Esophagus muscularis mucosa (tissue), 4 donors: ENCODE measurements at regions not wholly inside any gene's neighbourhood (a gene's known extent, or its start where the extent isn't known, plus 50 kb on each side); places are given as distances from the start of the nearest gene placed in this dataset.

Experiments
- DNase-seq: peaks from one replicate; pipeline ENCODE4 v3.0.0-alpha.2; 2017; ENCODE audit errors: extremely low spot score
- H3K27ac ChIP-seq, 4 donors: fragments of 200-600 bp; sonication (generic); replicated peaks in 1 of 4; 1 replicate in 3 of 4; 2 replicates in 1 of 4; pipeline ENCODE4 v1.5.1; 2016 to 2019; ENCODE audit warnings: mild to moderate bottlenecking in 1 of 4
- H3K27me3 ChIP-seq, 4 donors: fragments of 200-600 bp; sonication (generic); one replicate each; pipeline versions ENCODE4 v1.5.1 to v1.6.0; 2016 to 2019
- H3K36me3 ChIP-seq, 4 donors: fragments of 200-600 bp; sonication (generic); one replicate each; pipeline ENCODE4 v1.5.1; 2016 to 2019
- H3K4me1 ChIP-seq, 4 donors: fragments of 200-600 bp; sonication (generic); one replicate each; pipeline ENCODE4 v1.5.1; 2016 to 2019
- H3K4me3 ChIP-seq, 4 donors: fragments of 200-600 bp; sonication (generic); 1 replicate in 2 of 4; 2 replicates in 2 of 4; pipeline ENCODE4 v1.5.1; 2016 to 2019; ENCODE audit warnings: mild to moderate bottlenecking in 4 of 4, moderate library complexity in 1 of 4
- H3K9me3 ChIP-seq, 4 donors: fragments of 200-600 bp; sonication (generic); 1 replicate in 3 of 4; 2 replicates in 1 of 4; pipeline ENCODE4 v1.5.1; 2016 to 2019
- EP300 ChIP-seq: sonication (generic); formaldehyde crosslinking; IDR thresholded peaks from one replicate; pipeline ENCODE4 v1.6.1; 2017; ENCODE audit warnings: antibody characterized with exemption
- POLR2A ChIP-seq: fragments of 450-650 bp; IDR thresholded peaks from one replicate; pipeline ENCODE4 v1.6.1; 2017; ENCODE audit warnings: antibody characterized with exemption, moderate library complexity, mild to moderate bottlenecking, low read depth
- POLR2AphosphoS5 ChIP-seq, 2 donors: sonication (generic); formaldehyde crosslinking; IDR thresholded peaks; one replicate each; pipeline ENCODE4 v1.6.1; 2017; ENCODE audit warnings: antibody characterized with exemption in 2 of 2
- WGBS: methylation state at CpG from one replicate; pipeline ENCODE4 v1.1.5; 2018; 5-methylcytosine and 5-hydroxymethylcytosine counted together
- intact Hi-C: fragments of 100-400 bp; cut with DNase I; formaldehyde crosslinking; loops from one replicate; pipeline ENCODE4 v1.15.1; 2023
- TF ChIP-seq, protein P1 (sequence below), 3 experiments: fragments of 200-600 bp in 2 of 3; fragments of 450-650 bp in 1 of 3; sonication (generic) in 2 of 3; IDR thresholded peaks; one replicate each; pipeline ENCODE4 v1.5.1; 2017 to 2019; ENCODE audit warnings: antibody characterized with exemption in 3 of 3, mild to moderate bottlenecking in 2 of 3, moderate library complexity in 1 of 3

DNA sequence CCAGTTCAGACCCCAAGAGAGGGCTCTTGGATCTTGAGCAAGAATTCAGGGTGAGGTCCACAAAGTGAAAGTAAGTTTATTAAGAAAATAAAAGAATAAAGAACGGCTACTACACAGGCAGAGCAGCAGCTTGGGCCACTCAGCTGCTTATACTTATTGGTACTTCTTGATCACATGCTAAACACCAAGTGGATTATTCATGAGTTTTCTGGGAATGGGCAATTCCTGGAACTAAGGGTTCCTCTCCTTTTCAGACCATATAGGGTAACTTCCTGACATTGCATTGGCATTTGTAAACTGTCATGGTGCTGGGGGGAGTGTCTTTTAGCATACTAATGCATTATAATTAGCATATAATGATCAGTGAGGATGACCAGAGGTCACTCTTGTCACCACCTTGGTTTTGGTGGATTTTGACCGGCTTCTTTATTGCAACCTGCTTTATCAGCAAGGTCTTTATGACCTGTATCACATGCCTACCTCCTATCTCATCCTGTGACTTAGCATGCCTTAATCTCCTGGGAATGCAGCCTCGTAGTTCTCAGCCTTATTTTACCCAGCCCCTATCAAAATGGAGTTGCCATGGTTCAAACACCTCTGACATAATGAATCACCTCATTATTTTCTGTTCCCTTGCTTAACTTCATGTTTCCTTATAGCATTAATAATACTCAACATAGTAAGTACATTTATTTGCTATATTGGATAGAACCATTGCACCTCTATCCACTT lies 476.3 kb downstream of the DTHD1 start:
- intact Hi-C loops: no loop called here
- H3K4me3 ChIP-seq: no peak overlapping the region
- no peaks in the 10 kb centered on the region for H3K4me1 ChIP-seq
- H3K27ac ChIP-seq: no peak overlapping the region
- DNase-seq: no peak
- peaks cover 0 to 4% (median 0%) of the 10 kb centered on the region in 4 donors for H3K27me3 ChIP-seq
- H3K36me3 ChIP-seq: no peaks in the 10 kb centered on the region
- 81% methylated on average over 3 of the region's 3 CpGs for WGBS
- no peak for TF ChIP-seq EP300
- no peak for TF ChIP-seq POLR2AphosphoS5 (IDR thresholded peaks at IDR 0.05)
- TF ChIP-seq POLR2A: no peak
- TF ChIP-seq, protein P1, sequence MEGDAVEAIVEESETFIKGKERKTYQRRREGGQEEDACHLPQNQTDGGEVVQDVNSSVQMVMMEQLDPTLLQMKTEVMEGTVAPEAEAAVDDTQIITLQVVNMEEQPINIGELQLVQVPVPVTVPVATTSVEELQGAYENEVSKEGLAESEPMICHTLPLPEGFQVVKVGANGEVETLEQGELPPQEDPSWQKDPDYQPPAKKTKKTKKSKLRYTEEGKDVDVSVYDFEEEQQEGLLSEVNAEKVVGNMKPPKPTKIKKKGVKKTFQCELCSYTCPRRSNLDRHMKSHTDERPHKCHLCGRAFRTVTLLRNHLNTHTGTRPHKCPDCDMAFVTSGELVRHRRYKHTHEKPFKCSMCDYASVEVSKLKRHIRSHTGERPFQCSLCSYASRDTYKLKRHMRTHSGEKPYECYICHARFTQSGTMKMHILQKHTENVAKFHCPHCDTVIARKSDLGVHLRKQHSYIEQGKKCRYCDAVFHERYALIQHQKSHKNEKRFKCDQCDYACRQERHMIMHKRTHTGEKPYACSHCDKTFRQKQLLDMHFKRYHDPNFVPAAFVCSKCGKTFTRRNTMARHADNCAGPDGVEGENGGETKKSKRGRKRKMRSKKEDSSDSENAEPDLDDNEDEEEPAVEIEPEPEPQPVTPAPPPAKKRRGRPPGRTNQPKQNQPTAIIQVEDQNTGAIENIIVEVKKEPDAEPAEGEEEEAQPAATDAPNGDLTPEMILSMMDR (IDR thresholded peaks at IDR 0.05): no peak
- H3K9me3 ChIP-seq: no peaks in the 10 kb centered on the region

DNA sequence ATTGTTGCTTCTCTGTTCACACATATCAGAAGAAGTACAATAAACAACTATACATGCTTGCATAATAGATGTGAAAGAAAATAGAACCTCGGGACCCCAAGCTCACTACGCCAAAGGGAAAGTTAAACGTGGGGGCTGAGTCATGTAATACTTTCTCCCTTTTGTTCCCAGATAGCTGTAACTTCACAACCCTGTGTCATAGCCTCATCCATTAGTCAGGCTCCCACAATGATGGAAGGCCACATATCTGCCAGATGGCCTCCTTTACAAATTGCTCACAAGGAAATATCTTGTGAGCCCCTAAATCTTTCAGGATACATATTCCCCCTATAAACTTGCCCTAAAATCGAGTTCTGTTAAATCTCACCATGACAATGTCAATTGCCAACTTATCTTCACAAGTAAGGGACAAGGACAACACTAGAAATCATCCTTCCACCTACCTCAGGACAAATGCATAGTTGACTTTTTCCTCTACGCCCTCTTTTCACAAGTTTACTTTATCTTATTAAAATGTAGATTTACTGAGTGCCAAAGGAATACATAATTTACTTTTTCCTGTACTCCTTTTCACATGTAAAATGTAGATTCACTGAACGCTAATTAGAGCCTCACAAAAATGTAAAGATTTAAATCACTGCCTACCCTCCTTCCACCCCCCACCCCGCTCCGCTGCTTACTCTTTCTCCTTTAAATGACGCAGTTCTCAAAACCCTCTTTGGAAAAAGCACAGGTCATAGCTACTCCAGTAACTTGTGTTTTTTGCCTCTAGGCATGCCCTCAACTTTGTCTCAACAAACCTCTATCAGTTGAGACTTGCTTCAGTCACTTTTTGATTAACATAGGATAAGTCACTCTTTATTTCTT lies 477.1 kb downstream of the DTHD1 start:
- Histone ChIP-seq H3K4me1 (no peaks in the 10 kb centered on the region), H3K4me3 (no peak overlapping the region), H3K9me3 (no peaks in the 10 kb centered on the region), H3K36me3 (no peaks in the 10 kb centered on the region), H3K27ac (no peak overlapping the region), H3K27me3 (peaks cover 0 to 4% (median 0%) of the 10 kb centered on the region in 4 donors)
- TF ChIP-seq POLR2A (no peak), POLR2AphosphoS5 (IDR thresholded peaks at IDR 0.05) (no peak), EP300 (no peak)
- TF ChIP-seq, protein P1 (IDR thresholded peaks at IDR 0.05): no peak
- WGBS: 57% methylated on average over 9 of the region's 9 CpGs
- intact Hi-C loops: no loop called here
- DNase-seq: no peak

DNA sequence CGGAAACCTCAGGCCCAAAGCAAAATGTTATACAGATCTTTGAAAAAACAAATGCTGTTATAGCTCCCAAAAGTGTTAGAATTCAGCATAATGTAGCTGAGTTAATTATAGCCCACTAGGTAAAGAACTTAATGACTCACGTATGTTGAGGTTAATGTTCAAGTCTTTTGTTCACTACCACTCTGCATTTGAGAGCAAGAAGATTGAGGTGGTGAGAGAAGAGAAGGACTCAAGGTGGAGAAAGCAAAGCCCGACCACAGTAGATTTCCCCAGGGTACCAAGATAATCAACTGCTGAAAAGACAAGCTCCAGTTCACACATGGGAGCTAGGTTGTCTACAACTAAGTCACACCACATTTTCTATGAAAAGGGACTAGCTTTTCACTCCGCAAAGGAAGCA lies 480.2 kb downstream of the DTHD1 start:
- no peak overlapping the region for H3K4me3 ChIP-seq
- TF ChIP-seq POLR2AphosphoS5 (IDR thresholded peaks at IDR 0.05) (no peak), POLR2A (no peak), EP300 (no peak)
- TF ChIP-seq, protein P1 (IDR thresholded peaks at IDR 0.05): no peak
- intact Hi-C loops: no loop called here
- H3K27ac ChIP-seq: no peak overlapping the region
- H3K27me3 ChIP-seq: peaks cover 0 to 4% (median 0%) of the 10 kb centered on the region in 4 donors
- H3K36me3 ChIP-seq: no peaks in the 10 kb centered on the region
- H3K4me1 ChIP-seq: no peaks in the 10 kb centered on the region
- DNase-seq: no peak
- WGBS: 87% methylated on average over 4 of the region's 4 CpGs
- no peaks in the 10 kb centered on the region for H3K9me3 ChIP-seq

DNA sequence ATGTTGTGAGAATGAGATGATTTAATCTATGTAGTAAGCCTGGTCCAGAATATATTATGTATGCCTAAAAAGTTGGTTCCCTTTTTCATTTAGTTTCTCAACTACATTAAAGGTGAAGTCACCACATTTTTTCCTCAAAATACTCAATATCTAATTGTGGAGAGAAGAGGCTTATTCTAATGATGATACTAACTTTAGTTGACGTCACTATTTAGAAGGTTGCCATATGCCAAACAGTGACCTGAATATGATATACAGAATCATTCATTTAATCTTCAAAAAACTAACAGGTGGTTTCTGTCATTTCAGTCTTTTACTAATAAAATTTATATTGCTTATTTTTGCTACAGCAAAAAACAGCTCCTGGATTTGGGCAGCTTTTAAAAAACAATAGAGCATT lies 480.7 kb upstream of the NWD2 start:
- TF ChIP-seq POLR2AphosphoS5 (IDR thresholded peaks at IDR 0.05): no peak
- TF ChIP-seq EP300: no peak
- TF ChIP-seq, protein P1 (IDR thresholded peaks at IDR 0.05): no peak
- TF ChIP-seq POLR2A: no peak
- H3K36me3 ChIP-seq: no peaks in the 10 kb centered on the region
- H3K27ac ChIP-seq: no peak overlapping the region
- intact Hi-C loops: no loop called here
- peaks cover 0 to 4% (median 0%) of the 10 kb centered on the region in 4 donors for H3K27me3 ChIP-seq
- no peak overlapping the region for H3K4me3 ChIP-seq
- DNase-seq: no peak
- no peaks in the 10 kb centered on the region for H3K4me1 ChIP-seq
- 74% methylated on average over 1 of the region's 1 CpG for WGBS
- no peaks in the 10 kb centered on the region for H3K9me3 ChIP-seq
